ENCODE measurements at regions not wholly inside any gene's neighbourhood (a gene's known extent, or its start where the extent isn't known, plus 50 kb on each side); places are given as distances from the start of the nearest gene placed in this dataset.

DNA sequence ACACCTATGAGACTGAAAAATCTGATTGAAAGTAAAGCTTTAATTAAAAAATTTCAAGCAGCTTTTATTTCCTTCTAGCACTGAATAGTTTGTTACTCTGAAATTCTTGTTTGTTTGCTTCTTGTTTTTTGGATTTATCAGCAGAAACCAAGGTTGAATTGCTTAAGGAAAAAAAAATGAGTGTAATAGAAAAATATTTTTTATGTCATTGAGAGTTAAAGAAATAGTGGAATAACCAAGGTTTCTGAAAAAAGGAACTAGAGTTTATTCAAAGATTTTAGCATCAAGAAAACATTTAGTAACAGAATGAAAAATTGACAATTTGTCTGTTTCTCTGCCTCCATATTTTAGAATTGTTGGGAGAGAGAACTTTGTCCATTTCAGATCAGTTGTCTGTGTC lies 1852.2 kb downstream of the PCDH7 start:
- TF ChIP-seq, protein P1, sequence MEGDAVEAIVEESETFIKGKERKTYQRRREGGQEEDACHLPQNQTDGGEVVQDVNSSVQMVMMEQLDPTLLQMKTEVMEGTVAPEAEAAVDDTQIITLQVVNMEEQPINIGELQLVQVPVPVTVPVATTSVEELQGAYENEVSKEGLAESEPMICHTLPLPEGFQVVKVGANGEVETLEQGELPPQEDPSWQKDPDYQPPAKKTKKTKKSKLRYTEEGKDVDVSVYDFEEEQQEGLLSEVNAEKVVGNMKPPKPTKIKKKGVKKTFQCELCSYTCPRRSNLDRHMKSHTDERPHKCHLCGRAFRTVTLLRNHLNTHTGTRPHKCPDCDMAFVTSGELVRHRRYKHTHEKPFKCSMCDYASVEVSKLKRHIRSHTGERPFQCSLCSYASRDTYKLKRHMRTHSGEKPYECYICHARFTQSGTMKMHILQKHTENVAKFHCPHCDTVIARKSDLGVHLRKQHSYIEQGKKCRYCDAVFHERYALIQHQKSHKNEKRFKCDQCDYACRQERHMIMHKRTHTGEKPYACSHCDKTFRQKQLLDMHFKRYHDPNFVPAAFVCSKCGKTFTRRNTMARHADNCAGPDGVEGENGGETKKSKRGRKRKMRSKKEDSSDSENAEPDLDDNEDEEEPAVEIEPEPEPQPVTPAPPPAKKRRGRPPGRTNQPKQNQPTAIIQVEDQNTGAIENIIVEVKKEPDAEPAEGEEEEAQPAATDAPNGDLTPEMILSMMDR (IDR thresholded peaks at IDR 0.05; ENCODE audit: low read length): no peak
- TF ChIP-seq EZH2 (IDR thresholded peaks at IDR 0.05; ENCODE audit: borderline replicate concordance, low read length): no peak

Measured in OCI-LY1 (cell line).